NB4 (cell line): ENCODE measurements at regions not wholly inside any gene's neighbourhood (a gene's known extent, or its start where the extent isn't known, plus 50 kb on each side); places are given as distances from the start of the nearest gene placed in this dataset.

Experiments used
- CTCF ChIP-seq: IDR thresholded peaks from one replicate; pipeline ENCODE4 v1.5.1; 2012; ENCODE audit warnings: low read depth, low read length
- MAX ChIP-seq: IDR thresholded peaks from 2 replicates; pipeline ENCODE4 v1.6.1; 2011; ENCODE audit warnings: low read depth, low read length
- POLR2A ChIP-seq: IDR thresholded peaks from 2 replicates; pipeline ENCODE4 v1.6.1; 2011; ENCODE audit warnings: mild to moderate bottlenecking; ENCODE audit not compliant: insufficient read length; ENCODE audit errors: extremely low read depth

DNA sequence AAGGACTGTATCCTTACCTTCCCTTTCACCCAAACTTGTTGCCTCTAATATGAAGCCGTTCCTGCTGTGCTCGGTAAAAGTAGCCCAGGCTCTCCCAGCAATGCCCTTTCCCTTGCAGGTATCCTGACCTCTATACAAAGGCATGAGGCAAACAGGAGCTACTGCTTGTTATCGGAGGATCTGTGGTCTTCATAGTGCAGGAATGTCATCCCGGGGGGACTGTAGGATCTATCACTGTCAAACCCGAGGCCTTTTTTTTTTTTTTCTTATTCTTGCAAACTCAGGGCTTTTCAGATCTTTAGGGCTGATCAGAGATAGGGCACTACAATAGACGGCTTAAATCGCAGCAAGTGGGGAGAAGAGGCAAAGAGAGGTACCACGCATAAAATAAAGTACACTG is 1206.6 kb downstream of the TYW1 start:
- TF ChIP-seq POLR2A (no peak), CTCF (no peak), MAX (no peak)
